Globus pallidus (tissue), 1 donor: ENCODE measurements at regions not wholly inside any gene's neighbourhood (a gene's known extent, or its start where the extent isn't known, plus 50 kb on each side); places are given as distances from the start of the nearest gene placed in this dataset.
A peak's percentile ranks its signal among the peaks of the same experiment; 100 is the strongest.
"Not testable (repeated sequence)": the region's sequence is repeated elsewhere in the genome, so short reads cannot be mapped to it uniquely, and the experiment has no call there.

Source experiments
- DNase-seq: peaks from one replicate; pipeline ENCODE4 v3.0.0-alpha.2; 2015; ENCODE audit warnings: low spot score

- no peak for DNase-seq
Measured at GRCh38 chr10:60513281-60513680, 123.6 kb upstream of the ANK3 start.

DNA sequence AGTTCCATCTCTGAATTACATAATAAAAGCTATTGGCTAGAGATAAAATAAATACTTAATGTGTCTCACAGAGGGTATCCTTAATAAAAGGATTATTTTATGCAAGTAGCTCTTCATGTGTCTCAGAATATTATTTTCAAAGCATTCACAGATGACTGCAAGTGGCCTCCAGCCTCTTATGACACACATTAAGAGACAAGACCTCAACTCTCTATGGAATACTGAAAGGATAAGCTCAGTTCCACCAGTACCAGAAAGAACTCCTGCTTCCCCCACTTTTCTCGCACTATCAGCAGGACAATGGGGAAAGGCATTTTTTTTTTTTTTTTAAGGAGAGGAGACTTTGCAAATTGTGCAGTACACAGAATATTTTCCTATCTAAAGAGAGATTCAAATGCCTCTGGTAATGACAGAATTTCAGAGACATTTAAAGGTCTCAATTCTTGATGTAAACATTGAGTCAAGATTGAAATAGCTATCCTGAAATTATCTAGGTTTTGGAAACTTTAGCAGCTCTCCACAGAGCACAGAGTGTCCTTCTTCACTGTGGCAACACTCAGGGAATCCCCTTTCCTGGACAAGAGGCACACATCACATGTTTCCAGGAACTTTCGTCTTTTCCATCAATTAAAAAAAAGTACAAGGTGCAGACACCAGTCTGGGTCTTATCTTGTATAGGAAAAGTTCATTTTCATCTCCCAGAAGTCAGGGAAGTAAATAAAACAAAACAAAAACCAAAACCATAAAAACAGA, 122.0 kb upstream of the ANK3 start:
- DNase-seq: no peak

DNA sequence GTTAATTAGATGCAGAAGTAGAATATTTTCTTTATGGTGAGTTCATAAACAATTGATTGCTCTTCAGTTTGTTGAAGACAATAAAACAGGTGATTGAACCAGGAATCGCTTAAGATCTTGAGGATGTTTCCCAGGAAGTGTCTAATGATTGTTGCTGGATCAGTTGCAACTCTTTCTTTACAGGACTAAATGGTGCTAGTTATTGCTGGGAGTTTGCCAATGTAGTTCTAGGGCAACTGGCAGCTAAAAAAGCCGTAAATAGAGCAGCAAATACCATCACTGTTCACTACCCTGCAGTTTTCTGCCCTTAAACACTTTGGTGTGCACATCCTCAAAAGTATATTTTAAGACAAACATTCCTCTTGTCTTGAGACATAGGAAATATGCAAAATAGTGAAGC, 119.2 kb upstream of the ANK3 start:
- DNase-seq: no peak

- DNase-seq: peak; percentile 85
Measured at GRCh38 chr10:60508037-60508436, 118.4 kb upstream of the ANK3 start.

DNA sequence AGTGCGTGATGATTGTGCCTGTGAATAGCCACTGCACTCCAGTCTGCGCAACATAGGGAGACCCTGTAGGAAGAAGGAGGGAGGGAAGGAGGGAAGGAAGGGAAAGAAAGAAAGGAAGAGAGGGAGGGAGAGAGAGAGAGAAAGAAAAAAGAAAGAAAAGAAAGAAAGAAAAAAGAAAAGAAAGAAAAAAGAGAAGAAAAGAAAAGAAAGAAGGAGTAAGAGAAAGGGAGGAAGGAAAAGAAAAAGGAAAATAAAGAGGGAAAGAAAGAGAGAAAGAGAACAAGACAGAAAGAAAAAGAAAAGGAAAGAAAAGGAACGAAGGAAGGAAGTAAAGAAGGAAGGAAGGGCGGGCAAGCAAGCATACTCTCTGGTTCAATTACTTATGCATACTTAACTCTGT, 112.9 kb upstream of the ANK3 start:
- DNase-seq: no peak

GRCh38 chr10:60498985-60499384, 109.3 kb upstream of the ANK3 start:
- no peak for DNase-seq

GRCh38 chr10:60497364-60497763, 107.7 kb upstream of the ANK3 start:
- DNase-seq: no peak

DNA sequence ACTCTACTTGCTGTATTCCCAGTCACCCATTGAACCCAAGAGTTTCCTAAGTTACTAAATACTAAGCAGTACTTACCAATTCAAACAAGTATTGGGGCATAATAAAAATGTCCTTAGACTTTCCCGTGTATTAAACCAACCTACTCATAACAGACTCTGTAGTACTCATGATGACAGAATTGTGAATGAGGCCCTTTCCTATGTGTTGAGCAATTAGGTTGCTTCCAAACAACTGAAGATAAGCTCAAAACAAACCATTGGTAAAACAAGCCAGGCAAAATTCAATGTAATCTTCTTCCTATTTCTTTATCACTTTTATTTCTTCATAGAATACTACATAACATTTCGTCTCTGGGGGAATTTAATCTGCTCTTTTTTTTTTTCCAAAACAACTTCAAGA, 106.5 kb upstream of the ANK3 start:
- DNase-seq: no peak

DNA sequence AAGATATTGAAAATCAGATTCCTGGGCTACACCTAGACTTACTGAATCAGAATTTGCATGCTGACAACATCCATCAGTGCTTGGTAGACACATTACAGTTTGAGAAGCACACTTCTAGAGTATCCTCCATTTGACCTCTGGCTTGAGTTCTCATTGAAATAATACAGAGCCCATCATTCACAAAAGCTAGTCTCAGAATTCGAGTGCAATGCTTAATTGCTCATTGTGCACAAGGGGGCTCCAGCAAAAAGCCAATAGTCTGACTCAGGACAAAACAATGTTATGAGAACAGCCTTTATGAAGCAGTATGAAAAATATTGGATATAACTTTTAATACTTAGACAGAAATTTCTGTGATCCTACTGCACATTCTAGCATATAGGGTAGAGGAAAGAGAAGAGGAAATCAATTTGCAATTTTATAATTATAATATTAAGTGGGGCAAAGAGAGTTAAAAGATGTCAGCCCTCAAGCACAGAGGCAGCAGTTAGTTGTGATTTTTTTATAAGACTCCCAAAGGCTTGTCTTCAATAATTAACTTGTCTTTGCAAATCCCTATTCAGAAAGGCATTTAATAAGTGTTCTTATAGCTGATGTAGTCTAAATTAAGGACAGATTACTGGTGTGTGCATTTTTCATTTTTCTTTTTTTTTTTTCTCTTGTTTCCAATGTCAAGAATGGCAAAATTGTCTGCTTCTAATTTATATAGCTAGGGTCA, 105.8 kb upstream of the ANK3 start:
- DNase-seq: peak; percentile 78

DNA sequence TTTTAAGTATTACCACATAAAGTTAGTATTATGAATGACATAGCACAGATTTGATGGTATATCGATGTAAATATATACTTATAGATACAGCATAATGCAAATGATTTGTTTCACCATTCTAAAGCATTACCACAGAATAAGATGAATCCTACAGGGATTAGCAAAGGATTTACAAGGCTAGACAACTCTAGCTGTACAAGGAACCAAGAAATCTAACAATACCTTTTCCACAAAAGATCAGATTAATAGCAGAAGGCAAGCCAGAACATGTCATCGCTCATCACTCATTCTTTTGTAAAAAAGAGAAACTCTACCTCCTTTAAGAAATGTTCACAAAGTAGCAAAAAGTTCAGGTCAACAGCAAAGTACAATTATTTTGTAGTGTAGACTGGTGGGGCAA, 105.1 kb upstream of the ANK3 start:
- no peak for DNase-seq

DNA sequence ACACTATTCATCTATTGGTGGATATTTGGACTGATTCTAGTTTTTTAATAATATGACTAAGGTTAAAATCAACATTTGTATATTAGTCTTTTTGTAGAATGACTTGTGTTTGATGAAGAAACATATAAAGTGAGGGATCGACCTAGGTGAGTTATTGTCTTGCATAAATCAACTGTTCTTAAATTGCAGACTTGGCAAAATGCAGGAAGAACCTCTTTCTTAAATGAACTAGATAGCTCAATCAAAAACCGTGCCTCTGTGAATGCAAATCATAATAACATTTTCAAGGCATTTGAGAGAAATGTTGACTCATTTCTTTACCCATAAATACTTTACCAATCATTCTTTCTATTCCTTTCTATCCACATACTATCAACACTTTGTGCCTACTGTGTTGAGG, 101.5 kb upstream of the ANK3 start:
- DNase-seq: no peak

- DNase-seq: no peak
Measured at GRCh38 chr10:60490013-60490412, 100.3 kb upstream of the ANK3 start.

DNA sequence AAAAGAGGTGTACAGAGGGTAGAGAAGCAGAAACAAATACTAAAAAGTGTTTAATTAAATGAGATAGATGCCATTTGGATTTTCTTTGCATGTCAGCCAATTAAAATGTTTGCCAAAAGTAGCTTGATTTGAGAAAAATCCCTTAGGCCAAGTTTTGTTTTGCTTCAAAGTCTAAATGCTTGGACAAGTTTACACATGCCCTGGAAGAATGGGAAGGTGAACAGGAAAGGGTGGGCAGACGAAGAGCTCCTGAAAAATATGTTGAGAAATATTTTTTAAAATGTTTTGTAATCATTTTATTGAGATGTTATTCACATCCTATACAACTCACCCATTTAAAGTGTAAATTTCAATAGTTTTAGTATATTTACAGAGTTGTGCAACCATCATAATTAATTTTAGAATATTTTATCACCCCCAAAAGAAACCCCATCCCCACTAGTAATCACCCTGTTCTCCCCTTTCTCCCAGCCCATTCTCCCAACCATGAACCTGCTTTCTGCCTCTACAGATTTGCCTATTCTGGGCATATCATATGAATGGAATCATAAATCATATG, 98.5 kb upstream of the ANK3 start:
- no peak for DNase-seq

DNA sequence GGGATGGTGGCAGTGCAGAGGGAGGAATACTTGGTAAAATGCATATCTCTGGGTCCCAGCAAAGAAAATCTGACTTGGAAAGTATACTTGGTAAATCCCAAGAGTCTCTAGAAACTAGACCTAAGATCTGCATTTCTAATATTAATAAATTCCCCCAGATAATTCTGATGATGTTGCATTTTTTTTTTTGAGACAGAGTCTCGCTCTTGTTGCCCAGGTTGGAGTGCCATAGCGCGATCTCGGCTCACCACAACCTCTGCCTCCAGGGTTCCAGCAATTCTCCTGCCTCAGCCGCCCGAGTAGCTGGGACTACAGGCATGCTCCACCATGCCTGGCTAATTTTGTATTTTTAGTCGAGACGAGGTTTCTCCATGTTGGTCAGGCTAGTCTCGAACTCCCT, 97.9 kb upstream of the ANK3 start:
- no peak for DNase-seq

GRCh38 chr10:60485025-60485424, 95.3 kb upstream of the ANK3 start:
- DNase-seq: no peak

DNA sequence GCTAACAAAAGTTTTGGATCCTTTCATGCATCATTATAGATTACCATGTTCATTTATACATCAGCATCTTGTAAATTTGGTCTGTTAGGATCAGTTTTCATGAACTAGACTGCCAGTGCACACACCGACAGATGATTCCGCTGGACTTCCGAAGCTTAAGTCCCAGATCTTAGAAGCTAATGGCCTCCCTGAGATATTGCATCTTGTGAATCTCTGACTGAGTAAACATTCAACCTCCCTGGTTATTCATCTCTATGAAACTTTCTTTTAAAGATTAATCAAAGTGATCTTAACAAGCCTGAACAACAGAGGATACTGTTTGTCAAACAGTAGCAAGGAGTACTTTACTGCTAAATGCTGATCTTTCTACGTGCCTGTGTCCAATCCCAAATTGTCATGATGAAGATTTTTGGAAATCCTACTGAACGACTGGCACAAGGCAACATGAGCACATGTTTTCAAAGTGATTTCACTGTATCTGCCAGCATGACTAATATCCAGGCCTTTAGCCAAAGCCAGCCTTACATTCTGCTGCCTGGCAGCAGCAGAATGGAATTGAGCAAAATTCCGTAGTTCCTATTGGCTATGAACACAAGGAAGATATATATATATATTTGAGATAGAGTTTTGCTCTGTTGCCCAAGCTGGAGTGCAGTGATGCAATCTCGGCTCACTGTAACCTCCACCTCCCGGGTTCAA, 91.3 kb upstream of the ANK3 start:
- DNase-seq: peak; percentile 88

- no peak for DNase-seq
Measured at GRCh38 chr10:60479305-60480020, 89.8 kb upstream of the ANK3 start.

- DNase-seq: no peak
Measured at GRCh38 chr10:60476451-60476850, 86.8 kb upstream of the ANK3 start.

GRCh38 chr10:60473557-60473956, 83.9 kb upstream of the ANK3 start:
- DNase-seq: no peak

- no peak for DNase-seq
Measured at GRCh38 chr10:60470091-60470490, 80.4 kb upstream of the ANK3 start.

DNA sequence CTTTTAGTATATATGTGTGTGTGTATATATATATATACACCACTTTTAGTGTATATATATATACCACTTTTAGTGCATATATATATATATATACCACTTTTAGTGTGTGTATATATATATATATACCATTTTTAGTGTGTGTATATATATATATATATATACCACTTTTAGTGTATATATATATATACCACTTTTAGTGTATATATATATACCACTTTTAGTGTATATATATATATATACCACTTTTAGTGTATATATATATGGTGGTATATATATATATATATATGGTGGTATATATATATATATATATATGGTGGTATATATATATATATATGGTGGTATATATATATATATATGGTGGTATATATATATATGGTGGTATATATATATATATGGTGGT, 79.5 kb upstream of the ANK3 start:
- not testable (repeated sequence) for DNase-seq

DNA sequence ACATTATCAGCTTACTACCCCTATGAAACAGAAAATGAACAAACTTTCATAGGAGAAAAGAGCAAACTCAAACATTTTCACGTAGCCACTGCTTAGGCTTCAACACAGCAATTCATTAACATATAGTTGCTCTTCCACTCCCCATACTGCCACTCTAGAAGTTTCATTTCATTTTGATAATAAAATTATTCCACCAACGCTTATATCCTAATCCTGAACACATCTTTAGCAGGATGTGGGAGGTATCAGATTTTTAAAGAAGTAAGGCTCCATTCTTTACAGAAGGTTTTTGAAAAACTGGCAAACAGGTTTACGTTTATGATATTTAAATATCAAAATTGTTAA, 77.5 kb upstream of the ANK3 start:
- DNase-seq: no peak
